HEK293T (cell line): ENCODE measurements at regions not wholly inside any gene's neighbourhood (a gene's known extent, or its start where the extent isn't known, plus 50 kb on each side); places are given as distances from the start of the nearest gene placed in this dataset.

Source experiments
- CTCF ChIA-PET: fragments of 350-600 bp; formaldehyde crosslinking; extraction: SDS; loops from one replicate; lab custom pipeline; 2021; ENCODE audit warnings: antibody characterized with exemption, inconsistent platforms; lab: Yijun Ruan, JAX
- POLR2A ChIA-PET: fragments of 350-600 bp; formaldehyde crosslinking; extraction: SDS; loops from one replicate; lab custom pipeline; 2020; ENCODE audit warnings: antibody characterized with exemption, inconsistent platforms; lab: Yijun Ruan, JAX
- DNase-seq: peaks from one replicate; pipeline ENCODE4 v3.0.0; 2012; ENCODE audit warnings: mixed read lengths; ENCODE audit errors: extremely low spot score
- ARNT ChIP-seq: fragments of 450-650 bp; IDR thresholded peaks from 2 replicates; pipeline ENCODE4 v1.6.1; 2017; ENCODE audit warnings: mild to moderate bottlenecking
- BHLHE40 ChIP-seq: fragments of 450-650 bp; IDR thresholded peaks from 2 replicates; pipeline ENCODE4 v1.6.1; 2016; ENCODE audit warnings: mild to moderate bottlenecking, moderate library complexity, borderline replicate concordance
- CTBP1 ChIP-seq: fragments of 450-650 bp; IDR thresholded peaks from 2 replicates; pipeline ENCODE4 v1.6.1; 2016; ENCODE audit warnings: borderline replicate concordance
- ELF4 ChIP-seq: fragments of 450-650 bp; IDR thresholded peaks from 2 replicates; pipeline ENCODE4 v1.6.1; 2017; ENCODE audit warnings: antibody characterized with exemption
- FOXA1 ChIP-seq: fragments of 450-650 bp; IDR thresholded peaks from 2 replicates; pipeline ENCODE4 v1.6.1; 2016; ENCODE audit warnings: mild to moderate bottlenecking
- FOXK2 ChIP-seq: fragments of 450-650 bp; IDR thresholded peaks from 2 replicates; pipeline ENCODE4 v1.6.1; 2016; ENCODE audit warnings: mild to moderate bottlenecking
- FOXM1 ChIP-seq: fragments of 450-650 bp; IDR thresholded peaks from 2 replicates; pipeline ENCODE4 v1.6.1; 2017; ENCODE audit warnings: mild to moderate bottlenecking, borderline replicate concordance
- HDGF ChIP-seq: fragments of 450-650 bp; IDR thresholded peaks from 2 replicates; pipeline ENCODE4 v1.6.1; 2017; ENCODE audit warnings: antibody characterized with exemption, borderline replicate concordance
- L3MBTL2 ChIP-seq: fragments of 450-650 bp; conservative IDR thresholded peaks from 2 replicates; pipeline ENCODE4 v1.6.1; 2016; ENCODE audit warnings: mild to moderate bottlenecking
- LEF1 ChIP-seq: fragments of 450-650 bp; IDR thresholded peaks from 2 replicates; pipeline ENCODE4 v1.6.1; 2017; ENCODE audit warnings: mild to moderate bottlenecking, borderline replicate concordance
- NFRKB ChIP-seq: fragments of 450-650 bp; IDR thresholded peaks from 2 replicates; pipeline ENCODE4 v1.6.1; 2016; ENCODE audit warnings: mild to moderate bottlenecking, moderate library complexity
- PKNOX1 ChIP-seq: fragments of 450-650 bp; IDR thresholded peaks from 2 replicates; pipeline ENCODE4 v1.6.1; 2016
- SP1 ChIP-seq: fragments of 450-650 bp; IDR thresholded peaks from 2 replicates; pipeline ENCODE4 v1.6.1; 2017
- SUZ12 ChIP-seq: fragments of 450-650 bp; IDR thresholded peaks from 2 replicates; pipeline ENCODE4 v1.6.1; 2016; ENCODE audit warnings: mild to moderate bottlenecking
- TARDBP ChIP-seq: fragments of 450-650 bp; IDR thresholded peaks from 2 replicates; pipeline ENCODE4 v1.6.1; 2016
- ZNF384 ChIP-seq: fragments of 450-650 bp; IDR thresholded peaks from 2 replicates; pipeline ENCODE4 v1.6.1; 2016

- CTCF ChIA-PET = interaction anchor here (0.7 kb wide), 1 partner anchor 159 kb away, joined by 3 read pairs; no protein-coding TSS in a partner anchor
These were observed 225.8 kb upstream of the STEAP1 start for GRCh38 chr7:89928451-89928850.

GRCh38 chr7:89934101-89934500 lies 220.2 kb upstream of the STEAP1 start:
- POLR2A ChIA-PET = no interaction called here
- CTCF ChIA-PET = no interaction called here
- DNase-seq = no peak
- no peak for TF ChIP-seq CTBP1
- TF ChIP-seq ARNT = no peak
- TF ChIP-seq FOXK2 = no peak
- TF ChIP-seq LEF1 = no peak
- TF ChIP-seq NFRKB = no peak
- TF ChIP-seq BHLHE40 = no peak
- TF ChIP-seq ELF4 = no peak
- TF ChIP-seq SUZ12 = no peak
- TF ChIP-seq HDGF = no peak
- TF ChIP-seq FOXA1 = no peak
- TF ChIP-seq SP1 = no peak
- no peak for TF ChIP-seq TARDBP
- TF ChIP-seq PKNOX1 = no peak
- TF ChIP-seq FOXM1 = no peak
- no peak for TF ChIP-seq ZNF384
- no peak for TF ChIP-seq L3MBTL2

More at GRCh38 chr7:89928451-89928850, 225.8 kb upstream of the STEAP1 start:
- POLR2A ChIA-PET = no interaction called here
- TF ChIP-seq SUZ12 = no peak
- no peak for DNase-seq

- POLR2A ChIA-PET = no interaction called here
These were observed 210.7 kb upstream of the STEAP1 start for GRCh38 chr7:89943525-89944050.

GRCh38 chr7:89958525-89959068 lies 195.7 kb upstream of the STEAP1 start:
- ChIA-PET CTCF (no interaction called here), POLR2A (no interaction called here)
- TF ChIP-seq TARDBP (no peak), FOXK2 (no peak), BHLHE40 (no peak), SP1 (no peak), LEF1 (no peak), ARNT (no peak), ELF4 (no peak)
- no peak for DNase-seq

More at GRCh38 chr7:89943525-89944050, 210.7 kb upstream of the STEAP1 start:
- TF ChIP-seq BHLHE40 (no peak), TARDBP (no peak), PKNOX1 (no peak), SUZ12 (no peak), FOXK2 (no peak), CTBP1 (no peak), LEF1 (no peak), ELF4 (no peak), L3MBTL2 (no peak)
- CTCF ChIA-PET = no interaction called here
- no peak for DNase-seq

GRCh38 chr7:89966067-89966664 lies 188.1 kb upstream of the STEAP1 start:
- no peak for DNase-seq
- POLR2A ChIA-PET = no interaction called here
- CTCF ChIA-PET = no interaction called here
- no peak for TF ChIP-seq FOXM1
- TF ChIP-seq L3MBTL2 = no peak
- TF ChIP-seq NFRKB = no peak
- TF ChIP-seq TARDBP = no peak
- no peak for TF ChIP-seq CTBP1
- no peak for TF ChIP-seq FOXA1
- TF ChIP-seq ARNT = no peak
- no peak for TF ChIP-seq SUZ12
- TF ChIP-seq SP1 = no peak
- no peak for TF ChIP-seq ZNF384
- no peak for TF ChIP-seq PKNOX1
- TF ChIP-seq HDGF = no peak
- no peak for TF ChIP-seq BHLHE40
- no peak for TF ChIP-seq ELF4
- no peak for TF ChIP-seq FOXK2
- no peak for TF ChIP-seq LEF1

- ChIA-PET POLR2A (no interaction called here), CTCF (no interaction called here)
- TF ChIP-seq SP1 = no peak
- TF ChIP-seq ELF4 = no peak
- no peak for TF ChIP-seq FOXA1
- DNase-seq = no peak
These were observed 178.7 kb upstream of the STEAP1 start for GRCh38 chr7:89975577-89975976.

GRCh38 chr7:89987665-89988064 lies 166.6 kb upstream of the STEAP1 start:
- POLR2A ChIA-PET = no interaction called here
- no peak for TF ChIP-seq NFRKB
- no peak for TF ChIP-seq CTBP1
- no peak for TF ChIP-seq L3MBTL2
- DNase-seq = no peak
- CTCF ChIA-PET = no interaction called here
